GM10248 (cell line): ENCODE measurements at regions not wholly inside any gene's neighbourhood (a gene's known extent, or its start where the extent isn't known, plus 50 kb on each side); places are given as distances from the start of the nearest gene placed in this dataset.
"Not testable (repeated sequence)": the region's sequence is repeated elsewhere in the genome, so short reads cannot be mapped to it uniquely, and the experiment has no call there.

Source experiments
- CTCF ChIA-PET: fragments of 300-600 bp; sonication (Branson Sonifier 250); formaldehyde crosslinking; extraction: SDS; loops from one replicate; lab custom pipeline; 2021; ENCODE audit warnings: antibody characterized with exemption; lab: Yijun Ruan, JAX
- POLR2A ChIA-PET: fragments of 350-650 bp; sonication (Branson Sonifier 250); formaldehyde crosslinking; extraction: SDS; loops from one replicate; lab custom pipeline; 2020; ENCODE audit warnings: antibody characterized with exemption; lab: Yijun Ruan, JAX
- DNase-seq: peaks from one replicate; pipeline ENCODE4 v3.0.0; 2012; ENCODE audit errors: extremely low spot score
- TF ChIP-seq, protein P1 (sequence below): IDR thresholded peaks from 2 replicates; pipeline ENCODE4 v1.5.1; 2012; ENCODE audit warnings: mild to moderate bottlenecking, low read depth; ENCODE audit errors: extremely low read depth, missing control alignments, control extremely low read depth

- POLR2A ChIA-PET: no interaction called here
- DNase-seq: no peak
- CTCF ChIA-PET: interaction anchor here (1.0 kb wide), 1 partner anchor 60 kb away, joined by 4 read pairs; no protein-coding TSS in a partner anchor
- TF ChIP-seq, protein P1, sequence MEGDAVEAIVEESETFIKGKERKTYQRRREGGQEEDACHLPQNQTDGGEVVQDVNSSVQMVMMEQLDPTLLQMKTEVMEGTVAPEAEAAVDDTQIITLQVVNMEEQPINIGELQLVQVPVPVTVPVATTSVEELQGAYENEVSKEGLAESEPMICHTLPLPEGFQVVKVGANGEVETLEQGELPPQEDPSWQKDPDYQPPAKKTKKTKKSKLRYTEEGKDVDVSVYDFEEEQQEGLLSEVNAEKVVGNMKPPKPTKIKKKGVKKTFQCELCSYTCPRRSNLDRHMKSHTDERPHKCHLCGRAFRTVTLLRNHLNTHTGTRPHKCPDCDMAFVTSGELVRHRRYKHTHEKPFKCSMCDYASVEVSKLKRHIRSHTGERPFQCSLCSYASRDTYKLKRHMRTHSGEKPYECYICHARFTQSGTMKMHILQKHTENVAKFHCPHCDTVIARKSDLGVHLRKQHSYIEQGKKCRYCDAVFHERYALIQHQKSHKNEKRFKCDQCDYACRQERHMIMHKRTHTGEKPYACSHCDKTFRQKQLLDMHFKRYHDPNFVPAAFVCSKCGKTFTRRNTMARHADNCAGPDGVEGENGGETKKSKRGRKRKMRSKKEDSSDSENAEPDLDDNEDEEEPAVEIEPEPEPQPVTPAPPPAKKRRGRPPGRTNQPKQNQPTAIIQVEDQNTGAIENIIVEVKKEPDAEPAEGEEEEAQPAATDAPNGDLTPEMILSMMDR: no peak
Observed at GRCh38 chr5:90325093-90325492, 84.5 kb downstream of the CETN3 start.

- DNase-seq, POLR2A ChIA-PET: not testable (repeated sequence)
- CTCF ChIA-PET: interaction anchor here (1.2 to 1.6 kb wide), 3 partner anchors 12 to 55 kb away, joined by 3 to 4 read pairs (median 3); no protein-coding TSS in a partner anchor
Observed at GRCh38 chr5:90320348-90320747, 89.2 kb downstream of the CETN3 start.

GRCh38 chr5:90312027-90312426 is 97.5 kb downstream of the CETN3 start:
- POLR2A ChIA-PET: no interaction called here
- TF ChIP-seq, protein P1: no peak
- no peak for DNase-seq
- CTCF ChIA-PET: interaction anchor here (1.3 kb wide), 1 partner anchor 46 kb away, joined by 4 read pairs; no protein-coding TSS in a partner anchor

GRCh38 chr5:90311401-90311800 is 98.2 kb downstream of the CETN3 start:
- TF ChIP-seq, protein P1: no peak
- CTCF ChIA-PET: interaction anchor here (1.3 kb wide), 1 partner anchor 46 kb away, joined by 4 read pairs; no protein-coding TSS in a partner anchor
- POLR2A ChIA-PET: no interaction called here
- DNase-seq: no peak

GRCh38 chr5:90308787-90309585 is 100.6 kb downstream of the CETN3 start:
- no peak for DNase-seq
- TF ChIP-seq, protein P1: no peak
- ChIA-PET CTCF (no interaction called here), POLR2A (no interaction called here)

DNA sequence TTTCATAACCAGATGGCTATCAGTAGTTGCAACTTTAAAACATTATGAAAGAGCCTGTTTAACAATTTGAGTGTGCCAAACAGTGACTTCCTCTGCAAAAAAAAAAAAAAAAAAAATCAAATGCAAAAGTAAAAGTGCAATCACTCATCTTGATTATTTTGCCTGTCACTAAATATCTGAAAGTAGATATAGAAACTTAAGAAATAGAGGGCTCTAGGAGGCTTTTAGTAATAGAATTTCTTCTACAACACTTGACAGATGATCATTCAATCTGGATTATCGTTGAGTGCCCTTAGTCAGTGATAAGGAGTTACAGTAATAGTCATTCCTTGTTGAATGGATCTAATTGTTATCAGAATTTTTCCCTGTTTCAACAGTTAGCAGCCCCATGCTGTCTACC is 101.8 kb downstream of the CETN3 start:
- TF ChIP-seq, protein P1: no peak
- no peak for DNase-seq
- CTCF ChIA-PET: no interaction called here
- POLR2A ChIA-PET: no interaction called here

- TF ChIP-seq, protein P1: no peak
- ChIA-PET POLR2A (no interaction called here), CTCF (no interaction called here)
- DNase-seq: no peak
Observed at GRCh38 chr5:90307322-90307721, 102.2 kb downstream of the CETN3 start.
